COLO829 (cell line): ENCODE measurements at regions not wholly inside any gene's neighbourhood (a gene's known extent, or its start where the extent isn't known, plus 50 kb on each side); places are given as distances from the start of the nearest gene placed in this dataset.

Experiments
- DNase-seq: peaks from one replicate; pipeline ENCODE4 v3.0.0; 2012; ENCODE audit warnings: low spot score

- DNase-seq: no peak
Measured at GRCh38 chr4:153076861-153077260, 127.4 kb upstream of the TRIM2 start.

GRCh38 chr4:153079857-153080391 lies 124.3 kb upstream of the TRIM2 start:
- no peak for DNase-seq

- DNase-seq: no peak
Measured at GRCh38 chr4:153081006-153081580, 123.2 kb upstream of the TRIM2 start.

GRCh38 chr4:153081693-153082092 lies 122.5 kb upstream of the TRIM2 start:
- no peak for DNase-seq

GRCh38 chr4:153082322-153083301 lies 121.6 kb upstream of the TRIM2 start:
- no peak for DNase-seq

GRCh38 chr4:153083447-153083947 lies 120.7 kb upstream of the TRIM2 start:
- peak; percentile 96 for DNase-seq

- no peak for DNase-seq
Measured at GRCh38 chr4:153084224-153084979, 119.8 kb upstream of the TRIM2 start.

GRCh38 chr4:153084980-153085630 lies 119.1 kb upstream of the TRIM2 start:
- DNase-seq: peak; percentile 85

GRCh38 chr4:153087671-153088194 lies 116.5 kb upstream of the TRIM2 start:
- DNase-seq: no peak

- DNase-seq: no peak
Measured at GRCh38 chr4:153089742-153090141, 114.5 kb upstream of the TRIM2 start.

GRCh38 chr4:153090181-153090580 lies 114.1 kb upstream of the TRIM2 start:
- no peak for DNase-seq

GRCh38 chr4:153090670-153091385 lies 113.4 kb upstream of the TRIM2 start:
- DNase-seq: no peak

GRCh38 chr4:153093396-153093795 lies 110.8 kb upstream of the TRIM2 start:
- no peak for DNase-seq

- no peak for DNase-seq
Measured at GRCh38 chr4:153093802-153094201, 110.4 kb upstream of the TRIM2 start.

GRCh38 chr4:153094435-153094834 lies 109.8 kb upstream of the TRIM2 start:
- peak; percentile 92 for DNase-seq

GRCh38 chr4:153095448-153096204 lies 108.6 kb upstream of the TRIM2 start:
- no peak for DNase-seq

GRCh38 chr4:153096344-153096743 lies 107.9 kb upstream of the TRIM2 start:
- DNase-seq: no peak

- DNase-seq: no peak
Measured at GRCh38 chr4:153098427-153098826, 105.8 kb upstream of the TRIM2 start.

GRCh38 chr4:153099391-153100140 lies 104.7 kb upstream of the TRIM2 start:
- no peak for DNase-seq
